HG02798 (cell line): ENCODE measurements at regions not wholly inside any gene's neighbourhood (a gene's known extent, or its start where the extent isn't known, plus 50 kb on each side); places are given as distances from the start of the nearest gene placed in this dataset.

Source experiments
- ATAC-seq: cut with Tn5 transposase; IDR thresholded peaks from one replicate; pipeline ENCODE4 v1.9.1; 2021; ENCODE audit warnings: mild to moderate bottlenecking; ENCODE audit not compliant: unreplicated experiment, poor library complexity

GRCh38 chr7:36802459-36803135 lies 78.3 kb upstream of the AOAH start:
- ATAC-seq = no peak

DNA sequence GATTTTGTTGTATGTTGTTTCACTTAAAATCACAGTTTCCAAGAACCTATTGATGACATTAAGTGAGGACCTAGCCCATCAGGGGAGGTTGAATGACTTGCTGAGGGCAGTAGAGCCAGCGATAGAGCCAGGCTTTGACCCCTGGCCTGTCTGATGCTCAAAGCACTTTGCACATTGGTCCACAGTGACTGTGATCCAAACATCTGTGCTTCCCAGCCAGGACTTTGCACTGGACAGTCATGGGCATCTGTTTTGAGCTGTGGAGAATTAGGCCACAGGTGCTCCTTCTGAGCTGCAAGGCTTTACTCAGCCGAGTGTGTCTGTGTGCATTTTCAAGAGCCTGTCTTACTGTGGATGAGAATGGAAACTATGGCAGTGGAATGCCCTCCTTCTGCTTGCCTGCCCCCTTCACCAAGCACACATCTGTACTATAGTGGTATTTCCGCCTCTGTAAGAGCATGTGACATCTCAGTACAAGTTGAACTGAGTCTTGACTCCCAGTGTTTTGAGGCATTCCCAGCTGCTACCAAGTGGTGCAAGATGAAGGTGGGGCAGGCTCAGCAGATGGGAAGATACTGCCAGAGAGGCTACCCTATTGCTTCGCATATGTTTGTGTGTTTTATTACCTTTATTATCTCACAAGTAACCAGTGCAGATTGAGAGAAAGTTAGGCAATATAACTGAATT lies 72.7 kb upstream of the AOAH start:
- no peak for ATAC-seq

- no peak for ATAC-seq
Measured at GRCh38 chr7:36795451-36796021, 71.2 kb upstream of the AOAH start.

- ATAC-seq = no peak
Measured at GRCh38 chr7:36794689-36795088, 70.4 kb upstream of the AOAH start.

GRCh38 chr7:36792421-36792820 lies 68.1 kb upstream of the AOAH start:
- no peak for ATAC-seq

- no peak for ATAC-seq
Measured at GRCh38 chr7:36790311-36790787, 66.1 kb upstream of the AOAH start.

DNA sequence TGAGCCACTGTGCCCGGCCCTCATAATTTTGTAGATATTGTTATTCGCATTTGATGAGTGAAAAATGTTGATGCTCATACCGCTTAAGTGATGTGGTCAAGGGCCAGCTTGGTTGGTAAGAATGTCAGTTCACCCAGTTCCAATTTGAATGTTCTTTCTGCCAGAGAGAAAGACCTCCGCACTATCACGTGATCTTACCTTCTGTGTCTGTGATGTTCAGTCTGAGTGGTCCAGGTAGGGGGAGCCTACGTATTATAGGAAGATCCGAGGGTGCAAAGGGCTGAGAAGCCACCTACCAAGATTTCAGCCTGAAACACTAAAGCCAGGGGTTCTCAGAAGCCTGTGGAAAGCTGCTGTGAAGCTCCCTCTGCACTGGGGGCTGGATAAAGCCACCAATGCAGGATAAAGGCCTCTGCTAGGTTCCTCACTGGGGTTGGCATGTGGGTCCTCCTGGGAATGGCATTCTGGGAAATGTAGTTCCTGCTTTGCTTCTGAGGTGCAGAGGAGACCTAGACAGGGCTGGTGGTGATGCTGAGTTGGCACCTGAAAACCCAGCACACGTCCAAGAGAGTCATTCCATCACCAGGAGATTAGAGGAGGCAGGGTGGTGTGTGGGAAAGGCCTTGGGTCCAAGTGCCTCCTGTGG lies 64.7 kb upstream of the AOAH start:
- no peak for ATAC-seq

- peak; percentile 56 for ATAC-seq
Measured at GRCh38 chr7:36787933-36788378, 63.7 kb upstream of the AOAH start.

DNA sequence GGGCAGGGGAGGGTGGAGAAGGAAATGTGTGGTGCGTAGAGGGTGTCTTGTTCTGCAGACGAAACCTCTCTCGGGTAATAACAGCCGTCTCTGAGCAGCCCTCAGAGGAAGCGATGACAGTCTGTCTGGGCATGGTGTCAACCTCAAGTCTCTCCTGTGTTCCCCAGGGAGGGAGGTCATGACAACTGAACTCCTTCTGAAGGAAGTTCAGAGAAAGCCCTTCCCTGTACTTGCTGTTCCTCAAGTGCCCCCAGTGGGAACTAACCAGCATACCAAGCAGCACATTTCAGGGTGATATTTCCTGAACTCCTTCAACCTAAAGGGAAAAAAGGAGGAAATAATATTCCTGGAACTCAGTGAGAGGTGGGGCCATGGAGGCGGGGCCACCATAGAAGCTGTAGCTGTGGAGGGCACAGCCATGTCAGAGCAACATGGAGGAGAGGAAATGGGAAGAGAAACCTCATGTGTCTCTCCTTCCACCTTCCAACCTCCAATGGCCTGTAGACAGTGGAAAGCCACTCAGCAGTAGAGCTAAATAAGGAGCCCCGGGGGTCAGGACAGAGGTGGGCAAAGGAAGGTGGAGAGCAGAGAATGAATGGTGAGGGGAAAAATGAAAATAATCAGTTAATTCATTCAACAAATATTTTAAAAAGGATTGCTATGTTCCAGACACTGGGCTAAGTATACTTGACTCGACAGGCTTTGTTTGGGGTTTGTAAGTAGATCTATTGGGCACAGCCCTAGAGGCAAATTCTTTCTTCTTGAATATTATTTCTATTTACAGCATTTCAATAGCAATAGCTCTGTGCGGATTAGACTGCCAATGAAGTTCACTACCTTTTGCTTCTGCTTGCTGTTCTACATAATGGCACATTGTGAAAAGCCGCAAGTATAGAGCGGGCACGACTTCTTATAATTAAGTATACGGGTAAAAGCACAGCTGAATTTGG lies 61.0 kb upstream of the AOAH start:
- peak; percentile 93 for ATAC-seq

GRCh38 chr7:36781011-36781738 lies 56.9 kb upstream of the AOAH start:
- ATAC-seq = no peak

DNA sequence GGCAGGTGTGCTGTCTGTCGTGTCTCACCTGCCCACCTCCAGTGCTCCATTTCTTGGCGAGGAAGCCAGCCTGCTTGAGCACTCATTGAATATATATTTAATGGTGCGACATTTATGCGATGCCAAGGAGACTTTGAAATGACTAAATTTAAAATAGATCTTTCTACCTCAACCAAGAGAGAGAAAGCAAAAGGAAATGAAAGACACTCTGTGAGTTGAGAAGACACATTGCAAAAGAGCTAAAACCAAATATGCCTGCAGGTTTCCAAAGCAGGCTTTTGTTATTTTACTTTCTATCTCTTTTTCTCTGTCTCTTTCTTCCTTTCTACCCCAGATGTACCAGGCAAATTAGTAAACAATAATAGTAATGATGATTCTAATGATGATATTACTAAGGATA lies 53.6 kb upstream of the AOAH start:
- no peak for ATAC-seq

GRCh38 chr7:36777062-36777461 lies 52.8 kb upstream of the AOAH start:
- ATAC-seq = no peak

- ATAC-seq = no peak
Measured at GRCh38 chr7:36775676-36776075, 51.4 kb upstream of the AOAH start.

- no peak for ATAC-seq
Measured at GRCh38 chr7:36775061-36775620, 50.8 kb upstream of the AOAH start.
